HG03342 (cell line): ENCODE measurements at regions not wholly inside any gene's neighbourhood (a gene's known extent, or its start where the extent isn't known, plus 50 kb on each side); places are given as distances from the start of the nearest gene placed in this dataset.

Source experiments
- ATAC-seq: cut with Tn5 transposase; IDR thresholded peaks from one replicate; pipeline ENCODE4 v1.9.1; 2021; ENCODE audit warnings: mild to moderate bottlenecking, moderate library complexity; ENCODE audit not compliant: unreplicated experiment

GRCh38 chr4:12244973-12245372 lies 816.3 kb upstream of the HS3ST1 start:
- no peak for ATAC-seq

- no peak for ATAC-seq
Observed at GRCh38 chr4:12242354-12242753, 813.7 kb upstream of the HS3ST1 start.

GRCh38 chr4:12239897-12240636 lies 811.4 kb upstream of the HS3ST1 start:
- ATAC-seq = no peak

- no peak for ATAC-seq
Observed at GRCh38 chr4:12231098-12231497, 802.4 kb upstream of the HS3ST1 start.

DNA sequence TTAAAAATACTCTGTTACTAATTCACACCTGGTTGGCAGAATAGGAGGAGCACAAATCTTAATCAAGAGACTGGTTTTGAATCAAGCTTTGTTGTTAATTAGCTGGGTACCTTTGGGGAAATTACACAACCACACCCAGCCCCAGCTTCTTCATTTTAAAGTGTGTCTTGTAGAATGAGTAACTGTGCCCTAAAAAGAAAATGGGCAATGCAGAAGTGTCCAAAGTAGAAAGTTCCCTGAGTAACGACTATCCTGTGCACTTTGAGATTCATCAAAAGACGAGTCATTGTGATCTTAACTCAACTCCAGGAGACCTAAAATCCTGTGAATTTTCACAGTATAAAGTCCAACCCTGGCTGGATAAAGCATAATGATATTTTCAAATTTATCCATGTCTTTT lies 792.3 kb upstream of the HS3ST1 start:
- ATAC-seq = no peak

DNA sequence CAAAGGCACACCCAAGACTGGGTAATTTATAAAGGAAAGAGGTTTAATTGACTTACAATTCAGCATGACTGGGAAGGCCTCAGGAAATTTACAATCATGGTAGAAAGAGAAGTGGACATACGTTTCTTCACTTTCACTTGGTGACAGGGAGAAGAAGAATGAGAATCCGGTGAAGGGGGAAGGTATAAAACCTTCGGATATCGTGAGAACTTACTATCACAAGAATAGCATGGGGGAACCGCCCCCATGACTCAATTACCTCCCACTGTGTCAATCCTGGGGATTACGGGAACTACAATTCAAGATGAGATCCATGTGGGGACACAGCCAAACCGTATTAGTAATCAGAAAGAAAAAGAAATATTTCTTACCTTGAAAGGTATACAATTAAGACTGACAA lies 782.9 kb upstream of the HS3ST1 start:
- no peak for ATAC-seq

- ATAC-seq = no peak
Observed at GRCh38 chr4:12207396-12207795, 778.7 kb upstream of the HS3ST1 start.

- ATAC-seq = no peak
Observed at GRCh38 chr4:12206091-12206490, 777.4 kb upstream of the HS3ST1 start.

DNA sequence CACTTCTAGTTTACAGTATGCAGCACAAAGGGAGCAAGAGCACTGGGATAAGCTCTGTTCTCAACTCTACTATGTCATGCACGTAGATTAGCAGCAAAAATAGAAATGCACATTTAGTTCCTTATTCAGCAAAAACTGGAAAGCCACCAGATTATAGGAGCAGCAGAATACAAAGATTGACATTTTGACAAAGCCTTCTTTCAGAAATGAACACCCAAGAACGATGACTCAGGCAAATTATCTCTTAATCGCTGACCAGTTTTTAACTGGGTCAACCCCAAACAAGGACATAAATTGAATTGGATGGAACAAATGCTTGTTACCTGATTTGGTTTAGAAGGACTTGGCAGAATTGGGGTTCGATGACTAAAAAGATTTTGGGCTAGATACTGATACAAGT lies 775.3 kb upstream of the HS3ST1 start:
- ATAC-seq = no peak

- ATAC-seq = no peak
Observed at GRCh38 chr4:12200226-12200625, 771.5 kb upstream of the HS3ST1 start.

DNA sequence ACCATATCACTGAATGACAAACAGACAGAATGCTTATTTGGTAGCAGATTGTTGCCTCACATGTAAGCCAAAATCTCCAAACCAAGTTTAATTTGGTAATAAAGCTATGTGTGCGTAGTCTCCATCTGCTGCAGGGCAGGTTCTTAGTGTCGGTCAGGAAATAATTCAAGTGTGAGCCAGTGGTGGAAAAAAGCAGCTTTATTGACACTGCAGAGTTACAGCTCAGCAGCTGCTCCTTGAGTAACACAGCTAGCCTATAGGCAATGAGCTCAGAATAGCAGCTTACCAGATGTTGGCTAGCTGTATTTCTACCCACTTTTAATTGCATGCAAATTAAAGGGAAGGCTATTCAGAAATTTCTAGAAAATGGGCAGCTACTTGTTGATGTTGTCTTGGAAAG lies 757.8 kb upstream of the HS3ST1 start:
- ATAC-seq = no peak

DNA sequence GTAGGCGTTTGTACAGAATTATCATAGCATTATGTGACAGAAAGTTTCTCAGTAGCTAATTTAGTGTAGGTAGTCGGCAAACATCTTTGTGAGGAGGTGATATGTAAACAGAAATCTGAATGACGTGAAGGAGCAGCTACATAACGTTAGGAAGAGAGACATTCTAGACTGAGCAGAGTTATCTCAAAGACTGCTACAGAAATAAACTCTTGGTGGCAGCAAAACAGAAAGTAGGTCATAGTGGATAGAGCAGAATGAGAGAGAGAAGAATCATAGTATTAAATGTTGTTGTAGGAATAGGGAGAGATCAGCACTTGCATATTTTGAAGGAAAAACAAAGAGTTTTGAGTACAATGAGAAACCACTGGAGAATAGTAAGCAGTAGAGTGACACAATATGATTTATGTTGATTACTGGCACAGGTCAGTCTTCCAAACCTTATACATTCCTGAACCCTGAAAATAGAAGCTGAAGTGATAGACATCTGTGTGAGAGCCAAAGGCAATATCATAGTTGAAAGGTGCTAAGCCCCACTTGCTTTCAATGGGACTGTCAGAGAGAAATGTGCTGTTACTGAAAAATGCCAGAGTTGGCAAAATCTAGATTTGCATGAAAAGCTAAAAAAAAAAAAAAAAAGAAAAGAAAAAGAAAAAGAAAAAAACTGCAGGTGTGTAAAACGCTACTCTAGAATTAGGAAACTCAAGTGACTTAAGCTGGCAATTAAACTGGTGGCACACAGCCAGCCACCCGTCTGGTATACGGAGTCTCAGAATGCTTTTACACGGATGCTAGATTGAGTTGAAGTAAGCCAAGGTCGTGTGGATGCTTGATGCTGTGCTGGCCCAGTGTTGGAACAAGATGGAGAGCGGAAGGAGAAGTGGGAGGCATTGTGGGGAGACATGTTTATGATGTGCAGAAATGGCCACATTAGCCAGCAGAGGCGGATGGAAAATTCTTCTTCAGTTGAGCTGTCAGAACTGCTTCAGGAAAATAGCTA lies 750.2 kb upstream of the HS3ST1 start:
- no peak for ATAC-seq

DNA sequence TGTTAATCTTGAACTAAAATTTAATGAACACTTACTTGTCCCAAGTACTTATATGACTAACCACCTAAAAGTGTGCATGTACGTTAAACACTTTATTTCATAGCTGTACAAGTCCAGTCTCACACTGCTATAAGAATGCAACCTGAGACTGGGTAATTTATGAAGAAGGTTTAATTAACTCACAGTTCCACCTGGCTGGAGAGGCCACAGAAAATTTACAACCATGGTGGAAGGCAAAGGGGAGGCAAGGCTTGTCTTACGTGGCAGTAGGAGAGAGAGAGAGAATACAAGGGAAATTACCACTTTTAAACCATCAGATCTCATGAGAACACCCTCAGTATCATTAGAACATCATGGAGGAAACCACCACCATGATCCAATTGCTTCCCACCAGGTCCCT lies 748.7 kb upstream of the HS3ST1 start:
- ATAC-seq = no peak

GRCh38 chr4:12173496-12173895 lies 744.8 kb upstream of the HS3ST1 start:
- ATAC-seq = no peak

DNA sequence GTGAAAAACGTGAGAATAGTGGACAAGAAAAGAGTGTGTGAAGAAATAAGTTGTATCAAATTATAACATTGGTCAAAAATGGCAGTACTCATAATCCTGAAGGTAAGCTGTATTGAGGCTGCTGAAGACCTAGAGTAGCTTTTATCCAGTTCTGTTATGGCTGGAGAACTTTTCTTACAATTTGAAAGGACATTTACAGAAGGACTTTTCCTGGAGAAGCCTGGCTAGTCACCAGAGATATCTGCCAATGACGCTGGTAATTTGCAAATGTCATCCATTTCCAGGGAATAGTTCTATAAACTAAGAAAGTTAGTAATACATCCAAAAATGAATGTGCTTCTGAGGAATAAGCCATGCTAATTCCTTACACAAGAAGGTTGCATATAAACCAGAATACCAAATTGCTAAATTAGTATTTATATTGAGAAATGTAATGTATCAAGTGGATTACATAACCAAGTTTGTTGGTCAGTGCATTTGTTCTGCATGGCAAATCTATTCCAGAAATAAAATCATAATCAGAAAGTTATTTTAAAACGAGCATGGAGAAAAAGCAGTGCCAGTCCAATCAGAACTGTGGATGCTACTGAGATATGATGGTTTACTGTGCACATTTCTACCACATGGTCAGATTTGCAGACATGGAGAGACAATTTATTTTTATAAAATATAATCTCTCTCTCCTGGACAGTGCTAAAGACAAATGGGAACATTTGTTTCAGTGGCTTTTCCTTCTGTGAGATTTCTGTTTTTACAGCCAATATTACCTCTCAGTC lies 743.7 kb upstream of the HS3ST1 start:
- no peak for ATAC-seq

- ATAC-seq = no peak
Observed at GRCh38 chr4:12170308-12170707, 741.6 kb upstream of the HS3ST1 start.

DNA sequence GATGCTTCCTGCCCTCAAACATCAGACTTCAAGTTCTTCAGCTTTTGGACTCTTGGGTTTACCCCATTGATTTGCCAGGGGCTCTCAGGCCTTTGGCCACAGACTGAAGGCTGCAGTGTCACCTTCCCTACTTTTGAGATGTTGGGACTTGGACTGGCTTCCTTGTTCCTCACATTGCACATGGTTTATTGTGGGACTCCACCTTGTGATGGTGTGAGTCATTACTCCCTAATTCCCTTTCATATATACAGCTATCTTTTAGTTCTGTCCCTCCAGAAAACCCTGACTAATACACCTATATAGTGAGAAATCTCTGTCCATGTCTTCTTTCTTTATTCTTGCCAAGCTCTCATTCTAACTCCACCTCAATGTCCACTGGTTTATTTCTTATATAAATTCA lies 736.9 kb upstream of the HS3ST1 start:
- ATAC-seq = no peak

- no peak for ATAC-seq
Observed at GRCh38 chr4:12146339-12146738, 717.6 kb upstream of the HS3ST1 start.

GRCh38 chr4:12145768-12146167 lies 717.1 kb upstream of the HS3ST1 start:
- ATAC-seq = no peak

GRCh38 chr4:12145106-12145505 lies 716.4 kb upstream of the HS3ST1 start:
- ATAC-seq = no peak

DNA sequence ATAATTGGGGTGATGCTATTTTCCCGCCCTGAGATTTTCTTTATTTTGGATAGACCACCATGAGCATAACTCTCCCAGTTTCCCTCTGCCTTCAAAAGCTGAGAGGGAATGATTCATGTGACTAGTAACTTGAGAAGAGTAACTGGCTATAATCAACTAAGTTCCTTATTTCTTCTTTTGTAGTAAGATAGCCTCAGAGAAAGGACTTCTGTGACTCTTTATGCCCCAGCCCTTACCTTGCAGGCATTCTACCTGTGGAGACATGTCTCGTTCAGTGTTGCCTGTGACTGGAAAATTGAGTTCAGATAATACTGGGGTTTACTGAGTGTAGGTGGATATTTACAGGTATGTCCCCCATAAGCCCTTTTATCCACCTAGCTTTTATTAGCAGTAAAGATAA lies 715.4 kb upstream of the HS3ST1 start:
- no peak for ATAC-seq
